Body of pancreas (tissue), 4 donors: ENCODE measurements at regions not wholly inside any gene's neighbourhood (a gene's known extent, or its start where the extent isn't known, plus 50 kb on each side); places are given as distances from the start of the nearest gene placed in this dataset.

Experiments
- POLR2A ChIP-seq, 3 donors: fragments of 450-650 bp; IDR thresholded peaks; one replicate each; pipeline ENCODE4 v1.6.1; 2016; ENCODE audit warnings: antibody characterized with exemption in 3 of 3, mild to moderate bottlenecking in 2 of 3
- TF ChIP-seq, protein P1 (sequence below), 7 experiments: fragments of 450-650 bp in 4 of 7; fragments of 200-600 bp in 3 of 7; sonication (generic) in 3 of 7; IDR thresholded peaks; one replicate each; pipeline ENCODE4 v1.5.1; 2016 to 2019; ENCODE audit warnings: antibody characterized with exemption in 7 of 7

DNA sequence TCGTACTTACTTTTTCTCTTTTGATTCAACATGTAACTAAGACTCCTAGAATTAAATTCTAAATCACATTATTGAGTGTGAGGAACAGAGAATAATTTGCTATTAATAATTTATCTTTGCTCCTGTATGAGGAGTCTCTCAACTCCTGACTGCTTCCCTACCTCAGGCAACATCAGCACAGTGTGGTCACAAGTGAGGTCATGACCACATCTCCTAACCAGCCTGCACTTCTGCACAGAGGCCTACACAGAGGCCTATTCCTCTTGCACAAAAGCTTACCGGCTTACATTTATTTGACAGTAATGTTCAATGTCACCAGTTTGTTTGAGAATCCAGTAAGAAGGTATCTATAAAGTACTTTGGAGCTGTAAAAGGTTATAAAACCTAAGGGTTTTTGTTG is 637.4 kb upstream of the MARCKS start:
- TF ChIP-seq, protein P1, sequence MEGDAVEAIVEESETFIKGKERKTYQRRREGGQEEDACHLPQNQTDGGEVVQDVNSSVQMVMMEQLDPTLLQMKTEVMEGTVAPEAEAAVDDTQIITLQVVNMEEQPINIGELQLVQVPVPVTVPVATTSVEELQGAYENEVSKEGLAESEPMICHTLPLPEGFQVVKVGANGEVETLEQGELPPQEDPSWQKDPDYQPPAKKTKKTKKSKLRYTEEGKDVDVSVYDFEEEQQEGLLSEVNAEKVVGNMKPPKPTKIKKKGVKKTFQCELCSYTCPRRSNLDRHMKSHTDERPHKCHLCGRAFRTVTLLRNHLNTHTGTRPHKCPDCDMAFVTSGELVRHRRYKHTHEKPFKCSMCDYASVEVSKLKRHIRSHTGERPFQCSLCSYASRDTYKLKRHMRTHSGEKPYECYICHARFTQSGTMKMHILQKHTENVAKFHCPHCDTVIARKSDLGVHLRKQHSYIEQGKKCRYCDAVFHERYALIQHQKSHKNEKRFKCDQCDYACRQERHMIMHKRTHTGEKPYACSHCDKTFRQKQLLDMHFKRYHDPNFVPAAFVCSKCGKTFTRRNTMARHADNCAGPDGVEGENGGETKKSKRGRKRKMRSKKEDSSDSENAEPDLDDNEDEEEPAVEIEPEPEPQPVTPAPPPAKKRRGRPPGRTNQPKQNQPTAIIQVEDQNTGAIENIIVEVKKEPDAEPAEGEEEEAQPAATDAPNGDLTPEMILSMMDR (IDR thresholded peaks at IDR 0.05): no peak
- TF ChIP-seq POLR2A (IDR thresholded peaks at IDR 0.05): no peak
